GM13977 (cell line): ENCODE measurements at regions not wholly inside any gene's neighbourhood (a gene's known extent, or its start where the extent isn't known, plus 50 kb on each side); places are given as distances from the start of the nearest gene placed in this dataset.

Experiments
- DNase-seq: peaks from one replicate; pipeline ENCODE4 v3.0.0; 2012; ENCODE audit warnings: low spot score
- in situ Hi-C: fragments of 300-500 bp; cut with MboI; formaldehyde crosslinking; loops from one replicate; pipeline ENCODE4 v1.12.0; 2022; ENCODE audit warnings: low sequenced_read_pairs, low pct_unique_long_range_greater_than_20kb, mixed read lengths, inconsistent platforms; ENCODE audit not compliant: unreplicated experiment
- TF ChIP-seq, protein P1 (sequence below): IDR thresholded peaks from 2 replicates; pipeline ENCODE4 v1.5.1; 2012; ENCODE audit warnings: mild to moderate bottlenecking, control low read depth; ENCODE audit not compliant: insufficient read depth; ENCODE audit errors: extremely low read depth, missing control alignments

DNA sequence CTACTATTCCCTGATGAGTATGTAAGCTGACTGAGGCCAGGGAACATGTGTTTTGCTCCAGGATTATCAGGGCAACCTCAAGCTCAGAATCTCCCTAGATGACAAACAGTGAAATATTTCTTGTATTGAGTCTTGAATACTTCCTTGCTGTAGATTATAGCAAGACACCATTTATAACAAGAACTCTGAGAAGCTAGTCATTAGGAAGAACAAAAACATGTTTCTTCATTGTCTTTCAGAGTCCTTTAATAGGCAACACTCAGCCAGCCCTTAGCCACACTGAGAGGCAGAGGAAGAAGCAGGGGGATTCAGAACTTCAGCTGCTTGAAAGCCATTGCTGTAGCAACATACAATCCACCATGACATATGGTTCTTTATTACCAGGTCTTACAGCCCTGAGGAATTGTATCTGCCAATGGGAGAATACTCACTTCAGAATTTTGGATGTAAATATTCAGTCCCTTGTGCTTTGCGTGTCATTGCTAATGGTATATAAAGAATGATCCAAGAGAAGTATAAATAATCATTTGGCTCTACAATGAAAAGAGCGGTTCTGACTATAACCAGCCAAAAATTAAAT, 117.5 kb upstream of the NCKAP5 start:
- in situ Hi-C loops = no loop called here
- TF ChIP-seq, protein P1, sequence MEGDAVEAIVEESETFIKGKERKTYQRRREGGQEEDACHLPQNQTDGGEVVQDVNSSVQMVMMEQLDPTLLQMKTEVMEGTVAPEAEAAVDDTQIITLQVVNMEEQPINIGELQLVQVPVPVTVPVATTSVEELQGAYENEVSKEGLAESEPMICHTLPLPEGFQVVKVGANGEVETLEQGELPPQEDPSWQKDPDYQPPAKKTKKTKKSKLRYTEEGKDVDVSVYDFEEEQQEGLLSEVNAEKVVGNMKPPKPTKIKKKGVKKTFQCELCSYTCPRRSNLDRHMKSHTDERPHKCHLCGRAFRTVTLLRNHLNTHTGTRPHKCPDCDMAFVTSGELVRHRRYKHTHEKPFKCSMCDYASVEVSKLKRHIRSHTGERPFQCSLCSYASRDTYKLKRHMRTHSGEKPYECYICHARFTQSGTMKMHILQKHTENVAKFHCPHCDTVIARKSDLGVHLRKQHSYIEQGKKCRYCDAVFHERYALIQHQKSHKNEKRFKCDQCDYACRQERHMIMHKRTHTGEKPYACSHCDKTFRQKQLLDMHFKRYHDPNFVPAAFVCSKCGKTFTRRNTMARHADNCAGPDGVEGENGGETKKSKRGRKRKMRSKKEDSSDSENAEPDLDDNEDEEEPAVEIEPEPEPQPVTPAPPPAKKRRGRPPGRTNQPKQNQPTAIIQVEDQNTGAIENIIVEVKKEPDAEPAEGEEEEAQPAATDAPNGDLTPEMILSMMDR = no peak
- DNase-seq = no peak

DNA sequence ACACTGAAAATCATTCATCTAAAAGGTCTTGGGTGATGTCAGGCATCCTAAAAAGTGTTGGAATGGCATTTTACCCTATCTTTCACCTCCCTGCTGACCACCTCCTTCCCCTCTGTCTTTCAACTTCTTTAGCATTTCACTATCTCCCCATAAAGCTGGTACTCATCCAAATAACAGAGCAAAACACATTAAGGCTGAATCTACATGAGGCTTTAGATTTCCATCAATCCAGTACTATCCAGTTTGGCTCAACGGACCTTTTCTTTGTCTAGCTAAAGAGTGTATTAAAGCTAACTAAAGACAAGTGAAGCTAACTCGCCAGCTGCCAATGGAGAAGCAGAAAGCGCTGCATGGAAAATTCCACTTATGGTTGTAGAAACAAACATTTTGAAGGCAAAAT, 122.5 kb upstream of the NCKAP5 start:
- DNase-seq = no peak
- in situ Hi-C loops = no loop called here
- TF ChIP-seq, protein P1 = no peak

DNA sequence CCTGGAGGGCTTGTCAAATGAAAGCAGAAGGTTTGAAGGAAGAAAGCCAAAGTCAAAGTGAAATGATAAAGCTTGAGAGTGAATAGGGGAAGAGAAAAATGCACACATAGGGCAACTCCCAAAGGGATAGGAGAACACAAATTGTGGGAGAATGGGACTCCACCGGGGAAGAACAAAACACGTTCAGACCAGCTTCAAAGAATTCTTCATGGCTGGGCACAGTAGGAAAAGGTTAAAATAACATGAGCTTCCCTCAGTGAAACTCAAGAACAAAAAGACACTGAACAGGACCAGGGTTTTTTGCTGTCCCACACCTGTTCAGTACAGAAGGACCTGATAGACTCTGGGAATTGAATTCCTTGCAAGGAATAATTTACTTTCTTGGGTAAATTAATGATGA, 123.1 kb upstream of the NCKAP5 start:
- TF ChIP-seq, protein P1 = no peak

GRCh38 chr2:133705287-133705686, 137.0 kb upstream of the NCKAP5 start:
- in situ Hi-C loops = no loop called here
- no peak for DNase-seq
- TF ChIP-seq, protein P1 = no peak

More for the DNA sequence above, 123.1 kb upstream of the NCKAP5 start:
- DNase-seq = no peak
- in situ Hi-C loops = no loop called here

- TF ChIP-seq, protein P1 = no peak
- in situ Hi-C loops = no loop called here
- DNase-seq = no peak
Measured at GRCh38 chr2:133710613-133711012, 142.3 kb upstream of the NCKAP5 start.

- DNase-seq = no peak
- in situ Hi-C loops = no loop called here
- TF ChIP-seq, protein P1 = no peak
Measured at GRCh38 chr2:133711201-133711600, 142.9 kb upstream of the NCKAP5 start.

- in situ Hi-C loops = no loop called here
- no peak for DNase-seq
- TF ChIP-seq, protein P1 = no peak
Measured at GRCh38 chr2:133711806-133712205, 143.5 kb upstream of the NCKAP5 start.
